Immature natural killer cell (primary cell): ENCODE measurements at regions not wholly inside any gene's neighbourhood (a gene's known extent, or its start where the extent isn't known, plus 50 kb on each side); places are given as distances from the start of the nearest gene placed in this dataset.
"Not testable (repeated sequence)": the region's sequence is repeated elsewhere in the genome, so short reads cannot be mapped to it uniquely, and the experiment has no call there.

Experiments used
- DNase-seq, 3 donors: peaks; one replicate each; pipeline ENCODE4 v3.0.0; 2022; ENCODE audit warnings: mixed read lengths in 1 of 3
- H3K27ac Mint-ChIP-seq, 6 donors: one replicate each; pipeline ENCODE4 v1.8.0; 2020; ENCODE audit warnings: mixed read lengths in 6 of 6, mild to moderate bottlenecking in 5 of 6, inconsistent platforms in 4 of 6, moderate library complexity in 3 of 6
- H3K27me3 Mint-ChIP-seq, 3 donors: one replicate each; pipeline ENCODE4 v1.8.0; 2020 to 2021; ENCODE audit warnings: low read depth in 3 of 3, mild to moderate bottlenecking in 3 of 3, mixed read lengths in 3 of 3, moderate library complexity in 3 of 3, inconsistent platforms in 1 of 3
- H3K36me3 Mint-ChIP-seq, 3 donors: one replicate each; pipeline ENCODE4 v1.8.0; 2020; ENCODE audit warnings: mixed read lengths in 3 of 3, inconsistent platforms in 2 of 3, mild to moderate bottlenecking in 2 of 3
- H3K4me1 Mint-ChIP-seq, 2 donors: one replicate each; pipeline ENCODE4 v1.8.0; 2020; ENCODE audit warnings: inconsistent platforms in 2 of 2, mild to moderate bottlenecking in 2 of 2, mixed read lengths in 2 of 2, moderate library complexity in 1 of 2
- H3K4me3 Mint-ChIP-seq, 5 donors: one replicate each; pipeline ENCODE4 v1.8.0; 2020; ENCODE audit warnings: mild to moderate bottlenecking in 5 of 5, mixed read lengths in 5 of 5, inconsistent platforms in 3 of 5, moderate library complexity in 3 of 5
- H3K9me3 Mint-ChIP-seq, 6 donors: one replicate each; pipeline ENCODE4 v1.8.0; 2020; ENCODE audit warnings: mild to moderate bottlenecking in 6 of 6, mixed read lengths in 6 of 6, inconsistent platforms in 4 of 6, moderate library complexity in 3 of 6

DNA sequence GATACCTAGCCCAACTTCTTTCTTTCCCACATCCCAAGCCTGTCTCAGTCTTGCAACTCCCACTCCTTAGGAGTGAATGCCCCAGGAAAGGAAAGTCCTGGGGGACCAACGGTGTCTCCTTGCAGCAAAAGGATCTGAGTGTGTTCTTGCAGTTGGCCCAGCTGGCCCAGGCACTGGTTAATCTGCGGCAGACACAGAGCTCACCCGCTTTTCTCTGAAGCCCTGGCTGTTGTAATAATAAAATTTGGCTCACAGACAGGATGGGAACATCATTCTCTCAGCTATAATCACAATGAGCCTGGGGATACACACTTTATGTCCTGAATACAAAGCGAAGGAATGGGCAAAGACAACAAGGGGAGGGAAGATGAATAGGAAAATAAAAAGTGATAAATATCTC lies 185.6 kb upstream of the ADRA1D start:
- H3K36me3 Mint-ChIP-seq = no peaks in the 10 kb centered on the region
- no peak overlapping the region for H3K4me3 Mint-ChIP-seq
- no peak overlapping the region for H3K27ac Mint-ChIP-seq
- no peak for DNase-seq
- H3K4me1 Mint-ChIP-seq = no peaks in the 10 kb centered on the region
- no peaks in the 10 kb centered on the region for H3K9me3 Mint-ChIP-seq
- no peaks in the 10 kb centered on the region for H3K27me3 Mint-ChIP-seq

DNA sequence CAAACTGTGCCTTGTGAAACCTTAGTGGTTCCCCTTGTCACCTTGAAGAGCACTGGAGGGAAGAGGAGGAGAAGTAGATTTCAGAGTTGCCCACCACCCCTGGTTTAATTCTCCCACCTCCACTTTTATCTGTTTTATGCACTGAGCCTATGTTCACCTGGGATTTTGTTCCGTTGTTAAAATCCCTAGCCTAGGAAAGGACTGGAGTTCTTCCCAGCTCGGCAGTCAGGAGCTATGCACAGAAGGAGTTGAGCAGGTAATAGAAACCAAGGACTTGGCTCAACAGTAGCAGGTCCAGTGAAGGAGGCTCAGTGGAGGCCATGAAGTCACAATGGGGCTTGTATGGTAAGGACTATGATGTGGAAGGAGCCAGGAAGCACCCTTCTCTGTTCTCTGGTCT lies 182.4 kb upstream of the ADRA1D start:
- Mint-ChIP-seq H3K36me3 (no peaks in the 10 kb centered on the region), H3K4me3 (no peak overlapping the region)

DNA sequence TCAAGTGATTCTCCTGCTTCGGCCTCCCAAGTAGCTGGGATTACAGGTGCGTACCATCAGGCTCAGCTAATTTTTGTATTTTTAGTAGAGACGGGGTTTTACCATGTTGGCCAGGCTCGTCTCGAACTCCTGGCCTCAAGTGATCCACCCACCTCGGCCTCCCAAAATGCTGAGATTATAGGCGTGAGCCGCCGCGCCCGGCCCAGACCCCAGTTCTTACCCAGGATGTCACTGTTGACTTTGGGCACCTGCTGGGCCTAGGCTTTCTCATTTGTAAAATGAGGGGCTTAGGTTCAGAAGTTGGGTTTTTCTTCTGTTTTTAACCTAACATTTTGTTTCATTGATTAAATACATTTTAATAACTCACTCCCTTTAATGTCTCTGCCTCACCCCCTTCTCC lies 181.7 kb upstream of the ADRA1D start:
- not testable (repeated sequence) for H3K36me3 Mint-ChIP-seq, H3K4me3 Mint-ChIP-seq, H3K27ac Mint-ChIP-seq, H3K27me3 Mint-ChIP-seq, H3K9me3 Mint-ChIP-seq, DNase-seq, H3K4me1 Mint-ChIP-seq

More for the DNA sequence above, 182.4 kb upstream of the ADRA1D start:
- DNase-seq = no peak
- Mint-ChIP-seq H3K27me3 (no peaks in the 10 kb centered on the region), H3K9me3 (no peaks in the 10 kb centered on the region), H3K27ac (no peak overlapping the region), H3K4me1 (no peaks in the 10 kb centered on the region)

DNA sequence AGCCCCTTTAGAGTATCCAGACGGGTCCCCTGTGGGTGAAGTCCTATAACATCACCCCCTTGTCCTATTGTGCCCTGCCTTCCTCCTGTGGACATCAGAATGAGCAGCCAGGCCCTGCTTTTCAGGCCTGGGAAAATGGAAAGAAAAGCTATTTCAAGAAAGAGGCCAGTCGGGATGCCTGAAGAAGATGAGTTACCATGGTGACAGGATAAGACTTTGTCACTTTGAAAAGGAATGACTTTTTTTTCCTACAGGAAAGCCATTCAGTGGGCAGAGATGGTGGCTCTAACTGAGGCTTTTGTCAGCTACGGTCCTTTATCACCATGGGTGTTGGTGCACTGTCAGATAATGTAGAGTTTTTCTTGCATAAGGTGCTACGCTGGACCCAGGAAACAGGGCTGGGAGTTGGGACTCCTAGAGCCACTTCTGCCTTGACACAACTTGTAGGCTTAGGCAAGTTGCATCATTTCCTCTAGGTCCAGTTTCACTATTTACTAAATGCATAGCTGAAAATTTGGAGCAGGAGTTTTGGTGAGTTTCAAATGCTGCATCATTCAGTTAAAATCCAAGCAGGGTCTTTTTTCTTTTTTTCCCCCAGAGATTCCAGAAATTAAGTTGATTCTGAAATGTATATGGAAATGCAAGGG lies 179.0 kb upstream of the ADRA1D start:
- Mint-ChIP-seq H3K27ac (no peak overlapping the region), H3K9me3 (peaks cover 0 to 3% (median 0%) of the 10 kb centered on the region in 6 donors), H3K4me1 (no peaks in the 10 kb centered on the region), H3K36me3 (no peaks in the 10 kb centered on the region), H3K4me3 (no peak overlapping the region), H3K27me3 (peaks cover 0 to 2% (median 0%) of the 10 kb centered on the region in 3 donors)
- DNase-seq = no peak

DNA sequence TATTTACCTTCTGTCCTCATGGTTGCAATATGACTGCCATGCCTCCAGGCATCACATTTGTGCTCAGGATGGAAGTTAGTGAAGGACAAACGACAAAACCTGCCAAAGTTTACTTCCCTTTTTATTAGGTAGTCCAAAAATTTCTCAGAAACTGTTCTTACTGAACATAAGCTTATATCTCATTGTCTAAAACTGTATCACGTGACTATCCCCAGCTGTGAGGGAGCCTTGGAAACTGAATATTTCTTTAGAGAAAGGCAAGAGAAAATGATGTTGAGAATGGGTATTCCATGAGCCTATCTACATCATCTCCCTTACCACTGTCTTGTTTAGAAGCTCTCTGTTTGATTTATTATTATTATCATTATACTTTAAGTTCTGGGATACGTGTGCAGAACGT lies 169.1 kb upstream of the ADRA1D start:
- no peak overlapping the region for H3K27ac Mint-ChIP-seq
- peaks cover 0 to 2% (median 0%) of the 10 kb centered on the region in 6 donors for H3K9me3 Mint-ChIP-seq
- DNase-seq = no peak
- H3K27me3 Mint-ChIP-seq = peaks cover 0 to 10% (median 0%) of the 10 kb centered on the region in 3 donors
- no peaks in the 10 kb centered on the region for H3K36me3 Mint-ChIP-seq
- no peak overlapping the region for H3K4me3 Mint-ChIP-seq
- H3K4me1 Mint-ChIP-seq = no peaks in the 10 kb centered on the region

DNA sequence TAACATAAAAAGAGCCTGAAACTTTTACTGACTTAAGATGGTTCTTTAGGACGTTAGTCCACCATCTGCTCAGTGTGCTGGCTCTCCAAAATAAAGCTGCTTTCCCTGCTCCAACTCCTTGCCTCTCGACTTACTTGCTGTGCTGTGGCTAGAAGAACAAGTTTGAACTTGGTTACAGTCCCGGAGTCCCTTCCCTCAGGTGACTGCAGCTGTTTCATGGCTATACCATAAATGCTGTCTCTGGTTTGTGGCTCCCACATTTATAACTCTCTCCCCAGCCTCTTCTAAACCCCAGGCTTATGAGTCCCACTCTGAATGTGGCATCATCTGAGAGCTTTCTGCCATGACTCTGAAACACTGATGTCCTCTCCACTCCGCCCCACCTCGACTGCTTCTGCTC lies 166.2 kb upstream of the ADRA1D start:
- Mint-ChIP-seq H3K27ac (no peak overlapping the region), H3K36me3 (no peaks in the 10 kb centered on the region), H3K27me3 (peaks cover 0 to 5% (median 0%) of the 10 kb centered on the region in 3 donors), H3K9me3 (peaks cover 0 to 2% (median 0%) of the 10 kb centered on the region in 6 donors), H3K4me1 (no peaks in the 10 kb centered on the region), H3K4me3 (no peak overlapping the region)
- DNase-seq = no peak

DNA sequence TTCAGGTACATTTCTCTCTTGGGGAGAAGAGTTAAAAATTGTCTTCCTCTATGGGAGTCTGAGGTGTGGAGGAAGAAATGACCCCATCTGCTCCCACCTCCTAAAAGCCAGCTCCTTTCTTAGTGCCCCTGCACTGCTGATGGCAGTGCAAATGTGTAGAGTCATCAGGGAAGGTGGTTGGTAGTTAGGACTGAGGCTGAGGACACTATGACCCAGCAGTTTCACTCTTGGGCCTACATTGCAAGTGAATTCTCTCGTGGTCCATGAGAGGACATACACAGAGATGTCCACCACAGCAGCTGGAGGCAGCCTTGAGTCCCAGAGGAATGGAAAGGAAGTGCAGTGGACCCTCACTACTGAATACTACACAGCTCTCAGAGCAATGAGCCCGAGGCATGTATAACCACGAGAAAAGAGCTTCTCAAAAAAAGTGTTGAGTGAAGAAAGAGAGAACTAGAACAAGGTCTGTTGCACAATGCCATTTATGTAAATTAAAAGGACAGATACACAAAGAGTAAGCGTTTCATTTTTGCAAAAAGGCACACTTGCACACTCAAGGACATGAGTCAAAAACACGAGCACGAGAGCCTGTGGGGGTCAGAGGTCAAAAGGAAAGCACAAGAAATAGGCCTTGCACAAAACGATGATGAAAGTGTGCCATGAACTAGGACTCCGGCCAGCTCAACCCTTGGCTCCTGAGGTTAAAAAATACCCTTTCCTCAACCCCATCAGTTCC lies 164.4 kb upstream of the ADRA1D start:
- H3K27me3 Mint-ChIP-seq = peaks cover 0 to 4% (median 0%) of the 10 kb centered on the region in 3 donors
- H3K4me1 Mint-ChIP-seq = no peaks in the 10 kb centered on the region
- H3K36me3 Mint-ChIP-seq = no peaks in the 10 kb centered on the region
- no peak for DNase-seq
- no peak overlapping the region for H3K4me3 Mint-ChIP-seq
- no peak overlapping the region for H3K27ac Mint-ChIP-seq
- no peaks in the 10 kb centered on the region for H3K9me3 Mint-ChIP-seq

DNA sequence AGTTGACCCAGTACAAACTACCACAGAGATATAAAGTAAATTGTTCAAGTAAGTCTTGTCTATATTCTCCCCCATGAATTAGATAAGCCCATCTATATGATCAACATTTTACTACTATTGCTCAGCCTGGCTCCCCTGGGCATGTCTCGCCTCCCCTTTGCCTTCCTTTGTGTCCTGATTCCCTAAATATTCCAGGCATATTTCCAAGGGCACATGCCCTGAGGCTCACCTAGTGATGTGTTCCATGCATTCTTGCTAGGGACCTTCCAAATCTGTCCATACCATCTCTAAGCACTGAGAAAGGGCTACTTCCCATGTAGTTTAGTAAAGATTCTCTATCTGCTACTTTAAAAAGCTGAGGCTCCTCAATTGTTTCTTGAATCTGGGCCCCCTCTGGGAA lies 163.1 kb upstream of the ADRA1D start:
- no peak for DNase-seq
- Mint-ChIP-seq H3K27me3 (peaks cover 0 to 3% (median 0%) of the 10 kb centered on the region in 3 donors), H3K4me3 (no peak overlapping the region), H3K4me1 (no peaks in the 10 kb centered on the region), H3K9me3 (no peaks in the 10 kb centered on the region), H3K36me3 (no peaks in the 10 kb centered on the region), H3K27ac (no peak overlapping the region)

DNA sequence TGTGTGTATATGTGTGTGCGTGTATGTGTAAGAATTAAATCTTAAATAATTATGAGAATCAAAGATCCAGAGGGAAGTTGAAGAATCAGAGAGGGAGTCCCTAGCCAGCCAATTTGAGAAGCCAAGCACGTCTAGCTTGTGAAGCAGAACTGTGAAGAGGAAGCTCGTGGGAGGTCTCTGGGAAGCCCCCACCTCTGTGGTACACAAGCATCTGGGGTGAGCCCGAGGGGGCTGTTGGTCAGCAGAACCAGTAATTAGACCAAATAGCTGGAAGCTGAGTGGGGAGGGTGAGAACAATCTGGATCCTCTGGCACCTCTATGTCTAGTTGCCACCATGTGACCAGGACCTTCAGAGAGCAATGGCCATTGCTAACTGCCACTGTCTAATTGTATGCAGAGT lies 162.7 kb upstream of the ADRA1D start:
- H3K4me3 Mint-ChIP-seq = no peak overlapping the region
- peaks cover 0 to 3% (median 0%) of the 10 kb centered on the region in 3 donors for H3K27me3 Mint-ChIP-seq
- no peaks in the 10 kb centered on the region for H3K36me3 Mint-ChIP-seq
- no peak for DNase-seq
- no peaks in the 10 kb centered on the region for H3K9me3 Mint-ChIP-seq
- H3K4me1 Mint-ChIP-seq = no peaks in the 10 kb centered on the region
- no peak overlapping the region for H3K27ac Mint-ChIP-seq

DNA sequence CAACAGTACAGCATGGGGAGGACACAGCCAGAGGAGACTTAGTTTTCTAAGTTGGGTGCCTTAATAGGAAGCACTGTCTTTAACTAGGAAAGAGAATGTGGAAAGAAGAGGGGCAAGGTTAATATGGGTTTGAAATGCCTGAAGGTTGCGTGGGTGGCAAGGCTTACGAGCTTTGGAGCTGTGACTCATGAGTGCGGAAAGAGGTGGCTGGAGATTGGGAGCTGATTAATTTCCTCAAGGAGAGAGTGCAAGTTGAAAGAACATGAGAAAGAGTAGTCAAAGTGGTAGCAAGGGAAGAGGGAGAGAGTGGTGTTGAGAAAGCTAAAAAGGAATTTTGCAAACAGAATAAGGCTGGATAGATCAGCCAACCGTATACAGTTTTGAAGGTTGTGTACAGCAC lies 157.5 kb upstream of the ADRA1D start:
- Mint-ChIP-seq H3K4me3 (no peak overlapping the region), H3K4me1 (no peaks in the 10 kb centered on the region), H3K27ac (no peak overlapping the region), H3K27me3 (no peaks in the 10 kb centered on the region), H3K36me3 (no peaks in the 10 kb centered on the region), H3K9me3 (no peaks in the 10 kb centered on the region)
- DNase-seq = no peak

DNA sequence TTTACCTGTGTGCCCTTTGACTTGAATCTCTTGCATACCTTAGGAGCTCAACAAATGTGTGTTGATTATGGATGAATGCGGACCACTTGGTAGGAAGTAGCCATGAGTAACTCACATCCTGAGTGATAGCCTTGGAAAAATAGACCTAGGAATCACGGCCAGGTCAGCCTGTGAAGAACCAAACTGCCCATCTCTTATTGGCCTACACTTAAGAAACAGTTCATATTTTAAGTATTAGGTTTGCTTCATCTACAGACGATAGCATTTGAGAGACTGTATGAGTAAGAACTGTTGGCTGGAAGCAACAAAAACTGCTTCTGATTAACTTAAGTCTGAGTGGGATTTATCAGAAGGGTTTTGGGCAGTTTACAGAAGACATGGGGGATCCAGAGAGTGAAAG lies 152.5 kb upstream of the ADRA1D start:
- no peak overlapping the region for H3K27ac Mint-ChIP-seq
- no peaks in the 10 kb centered on the region for H3K4me1 Mint-ChIP-seq
- H3K9me3 Mint-ChIP-seq = peaks cover 6 to 20% (median 10%) of the 10 kb centered on the region in 6 donors
- no peak overlapping the region for H3K4me3 Mint-ChIP-seq
- peaks cover 0 to 3% (median 0%) of the 10 kb centered on the region in 3 donors for H3K27me3 Mint-ChIP-seq
- DNase-seq = no peak
- H3K36me3 Mint-ChIP-seq = no peaks in the 10 kb centered on the region

DNA sequence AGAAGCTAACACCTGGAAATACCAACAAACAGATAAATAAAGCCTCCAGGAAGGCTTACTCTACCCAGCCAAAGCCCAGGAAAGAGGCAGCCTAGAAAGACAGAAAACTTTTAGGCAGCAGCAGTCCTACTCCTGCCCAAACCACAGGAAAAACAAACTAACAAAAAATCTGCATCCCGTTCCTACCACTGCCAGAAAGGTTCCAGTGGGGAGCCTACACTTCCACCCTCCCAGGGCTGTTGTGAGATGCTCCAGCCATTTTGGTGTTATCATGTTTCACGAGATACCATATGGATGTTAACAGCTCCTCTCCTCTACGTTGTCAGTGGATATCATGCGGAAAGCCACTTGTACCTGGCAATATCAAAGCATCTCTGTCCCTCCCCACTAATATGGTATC lies 135.9 kb upstream of the ADRA1D start:
- H3K36me3 Mint-ChIP-seq = no peaks in the 10 kb centered on the region
- no peak for DNase-seq
- H3K4me1 Mint-ChIP-seq = no peaks in the 10 kb centered on the region
- H3K9me3 Mint-ChIP-seq = peaks cover 0 to 5% (median 0%) of the 10 kb centered on the region in 6 donors
- no peak overlapping the region for H3K4me3 Mint-ChIP-seq
- no peak overlapping the region for H3K27ac Mint-ChIP-seq
- H3K27me3 Mint-ChIP-seq = peaks cover 3 to 11% (median 7%) of the 10 kb centered on the region in 3 donors

DNA sequence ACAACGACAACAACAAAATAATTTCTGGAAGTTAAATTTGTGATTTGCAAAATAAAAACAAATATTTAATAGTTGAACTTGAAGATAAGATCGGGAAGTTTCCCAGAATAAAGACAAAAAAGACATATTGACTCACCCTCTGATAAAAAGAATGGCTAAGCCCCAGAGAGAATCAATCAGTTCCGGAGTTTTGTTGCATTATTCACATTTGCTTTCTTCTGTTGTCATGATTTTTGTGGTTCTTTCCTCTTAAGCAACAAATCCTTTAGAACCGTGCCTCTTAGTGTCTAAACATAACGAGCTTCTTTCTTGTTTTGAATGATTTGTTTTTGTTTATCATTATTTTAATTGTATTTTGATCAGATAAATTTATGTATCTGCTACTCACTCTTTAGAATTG lies 134.9 kb upstream of the ADRA1D start:
- Mint-ChIP-seq H3K36me3 (no peaks in the 10 kb centered on the region), H3K4me3 (no peak overlapping the region), H3K27ac (no peak overlapping the region), H3K27me3 (peaks cover 3 to 8% (median 7%) of the 10 kb centered on the region in 3 donors), H3K9me3 (peaks cover 0 to 5% (median 0%) of the 10 kb centered on the region in 6 donors), H3K4me1 (no peaks in the 10 kb centered on the region)
- no peak for DNase-seq

DNA sequence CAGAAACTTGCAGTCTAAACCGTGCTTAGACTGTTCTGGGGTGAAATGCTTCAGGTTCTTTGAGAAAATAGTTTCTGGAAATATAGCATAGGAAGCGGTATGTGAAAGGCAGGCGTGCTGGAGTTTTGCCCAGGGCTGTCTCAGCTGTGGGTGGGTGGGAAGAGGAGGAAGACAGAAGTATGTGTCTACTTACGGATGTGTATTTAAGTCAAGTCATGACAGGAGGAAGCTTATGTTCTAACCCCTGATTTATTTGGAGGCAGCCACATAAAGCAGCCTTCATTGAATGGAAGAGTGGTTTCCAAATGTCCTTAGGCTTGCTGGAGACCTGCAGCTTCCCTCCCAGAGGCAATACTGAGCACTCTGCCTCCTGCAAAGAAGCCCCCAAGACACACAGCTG lies 126.8 kb upstream of the ADRA1D start:
- no peaks in the 10 kb centered on the region for H3K9me3 Mint-ChIP-seq
- no peak for DNase-seq
- H3K36me3 Mint-ChIP-seq = no peaks in the 10 kb centered on the region
- H3K4me1 Mint-ChIP-seq = no peaks in the 10 kb centered on the region
- no peak overlapping the region for H3K27ac Mint-ChIP-seq
- peaks cover 4 to 6% (median 5%) of the 10 kb centered on the region in 3 donors for H3K27me3 Mint-ChIP-seq
- no peak overlapping the region for H3K4me3 Mint-ChIP-seq

DNA sequence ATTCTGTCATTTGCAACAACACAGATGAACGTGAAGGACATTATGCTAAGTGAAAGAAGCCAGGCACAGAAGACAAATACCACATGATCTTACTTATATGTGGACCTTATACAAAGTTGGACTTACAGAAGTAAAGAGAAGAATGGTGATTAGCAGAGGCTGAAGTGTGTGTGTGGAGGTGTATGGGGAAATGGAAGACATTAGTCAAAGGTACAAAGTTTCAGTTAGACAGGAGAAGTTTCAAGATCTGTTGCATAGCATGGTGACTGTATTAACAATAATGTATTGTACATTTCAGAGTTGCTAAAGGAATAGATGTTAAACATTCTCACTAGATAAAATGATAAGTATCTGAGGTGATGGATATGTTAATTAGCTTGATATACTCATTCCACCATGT lies 124.4 kb upstream of the ADRA1D start:
- Mint-ChIP-seq H3K36me3 (no peaks in the 10 kb centered on the region), H3K4me3 (no peak overlapping the region)

More for the DNA sequence above, 124.4 kb upstream of the ADRA1D start:
- Mint-ChIP-seq H3K9me3 (no peaks in the 10 kb centered on the region), H3K4me1 (peaks cover 16 to 17% of the 10 kb centered on the region in 2 donors), H3K27ac (no peak overlapping the region), H3K27me3 (peaks cover 0 to 5% (median 4%) of the 10 kb centered on the region in 3 donors)
- no peak for DNase-seq
